HEK293T (cell line): ENCODE measurements at regions not wholly inside any gene's neighbourhood (a gene's known extent, or its start where the extent isn't known, plus 50 kb on each side); places are given as distances from the start of the nearest gene placed in this dataset.

Experiments used
- FOXA1 ChIP-seq: fragments of 450-650 bp; IDR thresholded peaks from 2 replicates; pipeline ENCODE4 v1.6.1; 2016; ENCODE audit warnings: mild to moderate bottlenecking
- FOXK2 ChIP-seq: fragments of 450-650 bp; IDR thresholded peaks from 2 replicates; pipeline ENCODE4 v1.6.1; 2016; ENCODE audit warnings: mild to moderate bottlenecking
- PKNOX1 ChIP-seq: fragments of 450-650 bp; IDR thresholded peaks from 2 replicates; pipeline ENCODE4 v1.6.1; 2016
- SUZ12 ChIP-seq: fragments of 450-650 bp; IDR thresholded peaks from 2 replicates; pipeline ENCODE4 v1.6.1; 2016; ENCODE audit warnings: mild to moderate bottlenecking

GRCh38 chr4:13778367-13778766, 150.8 kb upstream of the BOD1L1 start:
- no peak for TF ChIP-seq SUZ12
- no peak for TF ChIP-seq PKNOX1
- no peak for TF ChIP-seq FOXA1
- no peak for TF ChIP-seq FOXK2
